KOPT-K1 (cell line): ENCODE measurements at regions not wholly inside any gene's neighbourhood (a gene's known extent, or its start where the extent isn't known, plus 50 kb on each side); places are given as distances from the start of the nearest gene placed in this dataset.
"Not testable (repeated sequence)": the region's sequence is repeated elsewhere in the genome, so short reads cannot be mapped to it uniquely, and the experiment has no call there.

Source experiments
- H3K27ac ChIP-seq: fragments of 200-600 bp; sonication (generic); 2 replicates; pipeline ENCODE4 v1.5.1; 2016; ENCODE audit warnings: antibody characterized with exemption, mild to moderate bottlenecking, low read depth, low read length; ENCODE audit not compliant: poor library complexity, severe bottlenecking
- H3K36me3 ChIP-seq: fragments of 200-600 bp; sonication (generic); 2 replicates; pipeline ENCODE4 v1.5.1; 2017; ENCODE audit warnings: antibody characterized with exemption, mild to moderate bottlenecking, low read length, moderate library complexity; ENCODE audit not compliant: insufficient read depth
- H3K9me3 ChIP-seq: fragments of 200-600 bp; sonication (generic); 2 replicates; pipeline ENCODE4 v1.5.1; 2017; ENCODE audit warnings: antibody characterized with exemption, low read length, mild to moderate bottlenecking; ENCODE audit not compliant: insufficient read depth, poor library complexity, severe bottlenecking

DNA sequence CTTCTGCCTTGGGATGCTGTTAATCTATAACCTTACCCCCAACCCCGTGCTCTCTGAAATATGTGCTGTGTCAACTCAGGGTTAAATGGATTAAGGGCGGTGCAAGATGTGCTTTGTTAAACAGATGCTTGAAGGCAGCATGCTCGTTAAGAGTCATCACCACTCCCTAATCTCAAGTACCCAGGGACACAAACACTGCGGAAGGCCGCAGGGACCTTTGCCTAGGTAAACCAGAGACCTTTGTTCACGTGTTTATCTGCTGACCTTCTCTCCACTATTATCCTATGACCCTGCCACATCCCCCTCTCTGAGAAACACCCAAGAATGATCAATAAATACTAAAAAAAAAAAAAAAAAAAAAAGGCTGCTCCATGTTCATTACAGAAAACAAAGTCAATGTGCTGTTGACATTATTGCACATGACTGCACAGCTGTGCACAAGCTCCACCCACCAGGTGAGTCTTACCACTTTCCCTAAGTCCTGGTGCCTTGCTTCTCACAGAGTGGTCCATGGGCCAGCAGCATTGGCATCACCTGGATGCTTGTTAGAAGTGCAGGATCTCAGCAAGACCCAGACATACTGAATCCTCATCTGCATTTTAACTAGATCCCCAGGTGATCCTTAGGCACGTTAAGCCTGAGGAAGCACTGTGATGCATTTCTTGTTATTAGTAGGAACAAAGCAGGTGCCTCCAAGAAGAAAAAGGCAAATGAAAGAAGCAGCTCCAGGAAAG, 127.0 kb downstream of the TMX1 start:
- H3K36me3 ChIP-seq, H3K27ac ChIP-seq, H3K9me3 ChIP-seq: not testable (repeated sequence)

DNA sequence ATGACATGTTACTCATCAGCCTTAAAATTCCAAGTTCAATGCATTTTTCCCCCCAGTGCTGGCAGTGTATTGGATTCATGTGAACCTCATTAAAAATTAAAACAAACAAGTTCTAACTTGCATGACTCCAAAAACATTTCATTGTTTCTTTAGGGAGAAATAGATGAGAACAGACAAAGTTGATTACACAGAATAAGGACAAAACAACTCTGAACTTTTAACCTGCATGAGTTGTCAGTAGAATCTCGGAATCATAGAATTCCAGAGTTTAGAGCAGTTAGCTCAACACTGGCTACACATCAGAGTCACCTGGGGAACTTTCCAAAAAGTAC, 127.5 kb downstream of the TMX1 start:
- Histone ChIP-seq H3K9me3 (no peaks in the 10 kb centered on the region), H3K27ac (no peak overlapping the region), H3K36me3 (no peaks in the 10 kb centered on the region)

DNA sequence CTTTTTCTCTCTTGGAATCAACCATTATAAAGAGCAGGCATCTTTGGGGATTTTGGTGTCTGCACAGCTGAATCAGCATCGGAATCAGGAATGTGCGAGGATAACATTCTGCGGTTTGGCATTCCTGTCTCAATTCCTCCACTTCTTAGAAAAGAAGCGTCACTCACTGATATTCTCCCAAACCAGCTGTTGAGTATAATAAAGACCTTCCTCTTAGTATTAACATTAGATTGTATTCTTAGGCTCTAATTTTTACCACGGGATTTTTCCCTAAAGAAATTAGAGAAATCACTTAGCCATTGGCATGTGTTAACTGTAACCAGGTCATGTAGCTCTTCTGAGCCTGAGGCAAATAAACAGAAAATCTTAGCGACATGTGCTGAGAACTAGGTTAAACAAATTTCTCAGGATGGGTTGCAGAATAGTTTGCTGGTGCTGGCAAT, 128.7 kb downstream of the TMX1 start:
- H3K9me3 ChIP-seq, result no peaks in the 10 kb centered on the region
- H3K36me3 ChIP-seq, result no peaks in the 10 kb centered on the region
- no peak overlapping the region for H3K27ac ChIP-seq

- Histone ChIP-seq H3K9me3 (no peaks in the 10 kb centered on the region), H3K27ac (no peak overlapping the region)
Observed at GRCh38 chr14:51369814-51370213, 129.8 kb downstream of the TMX1 start.

DNA sequence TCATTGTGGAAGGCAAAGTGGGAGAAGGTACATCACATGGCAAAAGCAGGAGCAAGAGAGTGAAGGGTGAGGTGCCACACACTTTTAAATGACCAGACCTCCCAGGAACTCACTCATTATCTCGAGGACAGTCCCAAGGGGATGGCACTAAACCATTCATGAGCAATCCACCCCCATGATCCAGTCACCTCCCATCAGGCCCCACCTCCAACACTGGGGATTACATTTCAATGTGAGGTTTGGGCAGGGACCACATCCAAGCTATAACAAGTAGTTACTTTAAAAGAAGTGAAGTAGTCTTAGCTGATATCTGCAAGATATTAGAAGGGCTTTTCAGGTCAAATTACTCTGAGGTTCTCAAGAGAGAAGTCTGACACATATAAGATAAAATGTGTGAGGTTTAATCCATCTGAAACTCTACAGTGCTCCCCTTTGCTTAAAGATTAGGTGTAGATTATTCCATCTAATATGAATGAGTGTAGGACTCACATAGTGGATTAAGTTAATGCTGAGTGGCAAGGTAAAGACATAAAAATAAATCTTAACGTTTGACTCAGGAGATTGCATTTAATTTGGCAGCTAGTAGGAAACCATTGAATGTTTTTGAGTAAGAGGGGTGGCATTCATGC, 130.8 kb downstream of the TMX1 start:
- Histone ChIP-seq H3K9me3 (no peaks in the 10 kb centered on the region), H3K27ac (no peak overlapping the region), H3K36me3 (no peaks in the 10 kb centered on the region)

More at GRCh38 chr14:51369814-51370213, 129.8 kb downstream of the TMX1 start:
- no peaks in the 10 kb centered on the region for H3K36me3 ChIP-seq

GRCh38 chr14:51377186-51377585, 137.1 kb downstream of the TMX1 start:
- H3K27ac ChIP-seq, H3K36me3 ChIP-seq, H3K9me3 ChIP-seq: not testable (repeated sequence)

DNA sequence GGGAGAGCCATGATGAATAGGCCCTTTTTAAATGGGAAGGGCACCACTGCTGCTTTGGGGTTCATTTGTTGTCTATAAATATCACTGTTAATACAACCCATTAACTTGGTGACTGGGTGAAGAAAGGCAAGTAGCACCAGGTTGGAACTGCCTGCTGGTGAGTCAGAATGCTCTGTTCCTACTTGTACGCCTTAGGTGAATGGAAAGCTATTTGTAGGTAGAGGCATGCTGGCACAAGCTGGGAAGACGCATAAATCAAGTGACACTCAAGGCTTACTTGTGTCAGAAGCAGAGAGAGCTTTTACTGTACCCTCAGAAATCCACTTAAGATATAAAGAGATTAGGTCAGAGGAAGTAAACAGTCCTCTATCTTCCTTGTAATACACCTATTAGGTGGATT, 142.5 kb downstream of the TMX1 start:
- Histone ChIP-seq H3K27ac (no peak overlapping the region), H3K9me3 (no peaks in the 10 kb centered on the region), H3K36me3 (no peaks in the 10 kb centered on the region)

DNA sequence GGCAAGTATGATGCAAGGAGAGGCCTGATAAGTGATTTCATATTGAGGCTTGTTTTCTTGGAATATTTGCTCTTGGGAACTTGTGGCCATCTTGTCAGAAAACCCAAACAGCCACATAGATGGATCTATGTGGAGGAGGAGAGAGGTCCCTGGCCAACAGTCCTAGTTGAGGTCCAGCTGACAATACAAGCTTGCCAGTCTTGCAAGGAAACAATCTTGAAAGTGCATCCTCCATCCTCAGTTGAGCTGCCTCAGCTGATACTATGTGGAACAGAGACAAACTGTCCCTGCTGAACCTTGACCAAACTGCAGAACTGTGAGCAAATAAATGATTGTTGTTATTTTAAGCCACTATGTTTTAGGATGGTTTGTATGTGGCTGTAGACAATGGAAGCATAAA, 146.4 kb downstream of the TMX1 start:
- Histone ChIP-seq H3K27ac (no peak overlapping the region), H3K36me3 (no peaks in the 10 kb centered on the region), H3K9me3 (no peaks in the 10 kb centered on the region)

GRCh38 chr14:51386983-51387735, 147.1 kb downstream of the TMX1 start:
- no peaks in the 10 kb centered on the region for H3K9me3 ChIP-seq
- no peak overlapping the region for H3K27ac ChIP-seq
- H3K36me3 ChIP-seq, result no peaks in the 10 kb centered on the region

DNA sequence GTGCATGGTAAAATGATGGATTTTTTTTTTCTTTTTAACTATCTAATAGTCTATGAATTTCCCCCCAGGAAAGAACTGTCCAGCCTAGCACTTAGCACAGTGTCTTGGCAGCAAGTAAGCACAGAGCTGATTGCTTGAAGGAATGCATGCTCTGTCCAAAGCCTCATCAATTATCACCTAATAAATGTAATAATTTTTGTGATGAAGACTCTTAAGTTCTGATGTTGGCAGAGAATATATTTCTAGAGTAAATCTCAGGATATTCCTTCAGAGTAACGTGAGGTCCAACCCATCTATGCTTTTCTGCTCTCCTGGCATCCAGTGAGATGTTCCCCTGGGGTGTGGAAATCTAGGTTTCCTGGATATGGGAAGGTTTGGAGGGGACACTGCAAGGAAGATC, 152.4 kb downstream of the TMX1 start:
- Histone ChIP-seq H3K36me3 (no peaks in the 10 kb centered on the region), H3K27ac (no peak overlapping the region), H3K9me3 (no peaks in the 10 kb centered on the region)

GRCh38 chr14:51394384-51394783, 154.3 kb downstream of the TMX1 start:
- Histone ChIP-seq H3K27ac (no peak overlapping the region), H3K9me3 (no peaks in the 10 kb centered on the region), H3K36me3 (no peaks in the 10 kb centered on the region)

DNA sequence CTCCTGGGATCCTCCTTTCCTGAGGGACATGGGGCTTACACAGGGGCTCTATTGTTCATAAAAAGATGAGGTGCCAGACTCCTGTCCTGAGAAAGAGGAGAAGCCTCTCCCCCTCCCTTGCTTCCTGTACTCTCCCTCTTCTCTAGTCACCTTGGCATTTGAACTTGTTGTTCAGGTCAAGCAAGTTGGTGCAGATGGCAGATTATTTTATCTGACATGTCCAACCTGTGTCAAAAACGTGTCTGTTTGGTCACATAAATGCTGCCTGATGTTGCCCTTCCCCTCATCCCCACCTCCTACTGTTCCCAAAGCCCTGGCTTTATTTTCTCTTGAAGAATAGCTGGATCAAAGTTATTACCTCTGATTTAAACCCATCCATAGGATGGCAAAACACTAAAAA, 154.8 kb downstream of the TMX1 start:
- Histone ChIP-seq H3K36me3 (no peaks in the 10 kb centered on the region), H3K27ac (no peak overlapping the region)

DNA sequence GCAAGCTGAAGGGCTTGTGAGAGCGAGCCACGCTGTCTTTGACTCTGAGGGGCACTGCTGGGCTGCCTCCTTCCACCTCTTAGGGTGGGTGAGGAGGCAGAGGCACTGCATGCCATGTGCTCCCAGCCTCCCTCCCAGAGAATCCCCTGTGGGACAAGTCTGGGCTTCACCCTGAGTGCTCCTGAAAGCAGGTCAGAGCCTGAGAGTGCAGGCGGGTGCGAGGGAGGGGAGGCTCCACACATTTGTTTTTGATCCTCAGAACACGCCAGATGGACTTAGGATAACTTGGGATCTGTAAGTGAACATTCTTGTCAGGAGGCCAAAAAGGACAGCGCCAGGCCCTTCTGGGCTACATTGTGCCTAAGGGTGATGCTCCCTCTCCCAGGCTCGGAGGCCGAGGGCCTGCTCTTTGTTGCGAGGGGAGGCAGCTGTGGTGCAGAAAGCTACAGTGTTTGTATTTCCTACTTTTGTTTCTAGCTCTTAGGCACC, 155.4 kb downstream of the TMX1 start:
- no peaks in the 10 kb centered on the region for H3K9me3 ChIP-seq
- no peak overlapping the region for H3K27ac ChIP-seq

More for the DNA sequence above, 154.8 kb downstream of the TMX1 start:
- no peaks in the 10 kb centered on the region for H3K9me3 ChIP-seq

GRCh38 chr14:51396222-51396815, 156.3 kb downstream of the TMX1 start:
- Histone ChIP-seq H3K36me3 (no peaks in the 10 kb centered on the region), H3K9me3 (no peaks in the 10 kb centered on the region), H3K27ac (no peak overlapping the region)

More for the DNA sequence above, 155.4 kb downstream of the TMX1 start:
- no peaks in the 10 kb centered on the region for H3K36me3 ChIP-seq

- H3K36me3 ChIP-seq, result no peaks in the 10 kb centered on the region
- H3K27ac ChIP-seq, result no peak overlapping the region
- no peaks in the 10 kb centered on the region for H3K9me3 ChIP-seq
Observed at GRCh38 chr14:51398898-51399297, 158.9 kb downstream of the TMX1 start.
